Anterior cingulate cortex (tissue), 58 donors: ENCODE measurements at regions not wholly inside any gene's neighbourhood (a gene's known extent, or its start where the extent isn't known, plus 50 kb on each side); places are given as distances from the start of the nearest gene placed in this dataset.
"Not testable (repeated sequence)": the region's sequence is repeated elsewhere in the genome, so short reads cannot be mapped to it uniquely, and the experiment has no call there.

ENCODE experiments used
- DNase-seq, 58 donors: peaks; one replicate each; lab custom pipeline; 2025; lab: John Stamatoyannopoulos, UW

DNA sequence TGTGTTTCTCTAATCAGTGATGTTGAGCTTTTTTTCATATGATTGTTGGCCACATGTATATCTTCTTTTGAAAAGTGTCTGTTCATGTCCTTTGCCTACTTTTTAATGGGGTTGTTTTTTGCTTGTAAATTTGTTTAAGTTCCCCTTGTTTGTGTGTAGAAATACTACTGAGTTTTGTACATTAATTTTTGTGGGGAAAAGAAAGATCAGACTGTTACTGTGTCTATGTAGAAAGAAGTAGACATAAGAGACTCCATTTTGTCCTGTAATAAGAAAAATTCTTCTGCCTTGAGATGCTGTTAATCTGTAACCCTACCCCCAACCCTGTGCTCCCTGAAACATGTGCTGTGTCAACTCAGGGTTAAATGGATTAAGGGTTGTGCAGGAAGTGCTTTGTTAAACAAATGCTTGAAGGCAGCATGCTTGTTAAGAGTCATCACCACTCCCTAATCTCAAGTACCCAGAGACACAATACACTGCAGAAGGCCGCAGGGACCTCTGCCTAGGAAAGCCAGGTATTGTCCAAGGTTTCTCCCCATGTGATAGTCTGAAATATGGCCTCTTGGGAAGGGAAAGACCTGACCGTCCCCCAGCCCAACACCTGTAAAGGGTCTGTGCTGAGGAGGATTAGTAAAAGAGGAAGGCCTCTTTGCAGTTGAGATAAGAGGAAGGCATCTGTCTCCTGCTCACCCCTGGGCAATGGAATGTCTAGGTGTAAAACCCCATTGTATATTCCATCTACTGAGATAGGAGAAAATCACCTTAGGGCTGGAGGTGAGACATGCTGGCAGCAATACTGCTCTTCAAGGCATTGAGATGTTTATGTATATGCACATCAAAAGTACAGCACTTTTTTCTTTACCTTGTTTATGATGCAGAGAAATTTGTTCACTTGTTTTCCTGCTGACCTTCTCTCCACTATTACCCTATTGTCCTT is 196.4 kb downstream of the JRKL start:
- not testable (repeated sequence) for DNase-seq

DNA sequence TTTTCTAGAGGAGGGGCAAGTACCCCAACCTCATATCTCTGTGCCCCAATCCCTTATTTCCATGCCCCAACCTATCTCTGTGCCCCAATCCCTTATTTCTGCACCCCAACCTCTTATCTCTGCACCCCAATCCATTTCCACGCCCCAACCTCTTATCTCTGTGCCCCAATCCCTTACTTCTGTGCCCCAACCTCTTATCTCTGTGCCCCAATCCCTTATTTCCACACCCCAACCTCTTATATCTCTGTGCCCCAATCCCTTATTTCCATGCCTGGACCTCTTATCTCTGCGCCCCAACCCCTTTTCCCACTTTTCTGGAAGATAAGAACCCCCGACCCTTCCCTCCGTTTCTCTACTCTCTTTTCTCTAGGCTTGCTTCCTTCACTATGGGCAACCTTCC is 199.0 kb downstream of the JRKL start:
- not testable (repeated sequence) for DNase-seq

DNA sequence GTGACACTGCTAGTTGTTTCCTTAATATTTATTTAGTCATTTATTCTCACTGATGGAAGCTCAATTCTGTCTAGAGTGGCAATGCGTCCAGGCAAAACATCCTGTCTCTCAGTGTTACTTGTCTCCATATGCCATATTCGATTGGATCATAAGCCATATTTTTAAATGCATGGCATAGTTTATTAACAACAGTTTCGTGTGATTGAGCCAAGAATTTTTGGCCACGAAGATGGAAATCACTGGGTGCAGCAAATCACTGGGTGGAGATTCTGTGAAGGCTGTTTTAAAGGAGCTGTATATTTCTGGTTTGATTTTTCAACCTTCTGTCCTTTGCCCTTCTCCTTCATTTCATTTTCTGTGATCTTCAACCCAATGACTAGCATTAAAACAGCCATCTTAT is 205.2 kb downstream of the JRKL start:
- DNase-seq, result no peak

DNA sequence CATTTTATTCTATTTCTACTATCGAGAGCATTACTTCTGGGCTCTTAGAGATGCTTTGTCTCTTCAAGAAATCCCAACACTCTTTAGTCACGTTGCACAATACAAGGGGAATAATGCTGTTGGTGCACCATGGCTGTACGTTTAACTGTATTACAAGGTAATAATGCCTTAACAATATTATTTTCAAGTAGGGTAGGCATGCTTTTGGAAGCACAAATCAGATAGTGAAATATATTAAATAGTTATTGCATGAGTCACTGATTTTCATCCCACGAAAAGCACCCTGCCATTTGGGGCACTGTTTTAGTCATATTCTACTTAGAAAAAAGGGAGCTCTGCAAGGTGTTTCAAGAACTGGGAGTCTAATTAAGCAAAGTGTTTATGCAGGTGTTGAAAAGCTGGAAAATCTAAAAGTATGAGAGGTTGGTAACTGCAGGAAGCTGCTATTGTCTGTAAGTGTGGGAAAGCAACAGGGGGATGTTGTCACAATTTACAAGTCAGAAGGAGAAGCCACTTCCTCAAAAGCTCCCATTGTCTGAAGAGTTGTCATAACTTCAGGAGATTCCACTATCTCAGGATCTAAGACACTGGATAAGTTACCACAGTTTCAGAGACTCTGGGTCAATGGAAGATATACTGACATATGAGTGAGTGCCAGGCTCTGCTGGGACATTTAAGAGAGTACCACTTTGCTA is 218.2 kb downstream of the JRKL start:
- DNase-seq, result no peak

DNA sequence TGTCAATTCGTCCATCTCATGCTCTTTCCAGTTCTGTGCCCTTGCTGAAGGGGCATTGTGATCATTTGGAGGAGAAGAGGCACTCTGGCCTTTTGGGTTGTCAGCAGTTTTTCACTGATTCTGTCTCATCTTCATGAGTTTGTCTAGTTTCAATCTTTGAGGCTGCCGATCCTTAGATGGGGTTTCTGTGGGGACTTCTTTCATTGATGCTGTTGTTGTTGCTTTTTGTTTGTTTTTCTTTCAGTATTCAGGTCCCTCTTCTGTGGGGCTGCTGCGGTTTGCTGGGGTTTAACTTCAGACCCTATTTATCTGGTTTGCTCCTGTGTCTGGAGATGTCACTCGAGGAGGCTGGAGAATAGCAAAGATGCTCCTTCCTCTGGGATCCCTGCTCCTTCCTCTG is 224.3 kb downstream of the JRKL start:
- DNase-seq, result no peak

GRCh38 chr11:96614846-96615245 is 225.0 kb downstream of the JRKL start:
- DNase-seq, result no peak

- no peak for DNase-seq
Measured at GRCh38 chr11:96620464-96621044, 230.7 kb downstream of the JRKL start.

- DNase-seq, result no peak
Measured at GRCh38 chr11:96621161-96621560, 231.3 kb downstream of the JRKL start.

DNA sequence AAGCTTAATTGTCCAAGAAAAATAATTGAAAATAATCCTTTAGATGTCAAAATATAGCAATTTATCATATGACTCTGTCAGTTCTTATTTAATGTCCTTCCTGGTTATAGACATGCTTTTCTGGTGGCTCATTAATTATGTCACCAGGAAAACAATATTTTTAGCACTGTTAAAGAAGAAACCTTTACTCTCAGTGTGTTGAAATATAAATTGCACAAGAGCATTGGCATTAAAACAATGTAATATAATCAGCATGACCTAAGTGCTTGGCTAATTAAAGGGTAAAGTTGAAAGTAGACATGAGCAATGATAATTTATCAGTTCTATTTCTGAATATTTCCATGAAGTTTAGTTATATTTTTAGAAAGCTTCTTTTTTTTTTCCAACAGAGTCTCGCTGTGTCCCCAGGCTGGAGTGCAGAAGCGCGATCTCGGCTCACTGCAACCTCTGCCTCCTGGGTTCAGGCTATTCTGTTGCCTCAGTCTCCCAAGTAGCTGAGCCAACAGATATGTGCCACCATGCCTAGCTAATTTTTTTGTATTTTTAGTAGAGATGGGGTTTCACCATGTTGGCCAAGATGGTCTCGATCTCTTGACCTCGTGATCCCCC is 232.3 kb downstream of the JRKL start:
- DNase-seq, result no peak

DNA sequence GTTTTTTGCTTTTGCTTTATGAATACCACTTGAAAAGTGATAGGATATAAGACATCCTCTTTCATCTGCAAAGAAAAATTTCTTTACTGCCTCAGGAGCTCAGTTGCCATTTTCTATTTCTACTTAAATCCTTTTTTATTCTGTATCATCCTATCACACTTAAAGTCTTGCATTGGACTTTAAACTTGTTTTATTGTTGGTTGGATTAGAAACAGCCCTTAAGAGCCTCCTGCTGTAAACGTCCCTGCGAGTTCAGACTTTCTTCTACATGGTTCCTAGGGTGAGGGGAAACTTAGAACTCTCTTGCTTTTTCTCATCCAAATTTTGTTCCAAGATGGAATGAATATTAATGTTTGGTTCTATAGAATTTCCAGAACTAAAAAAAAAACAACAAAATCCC is 234.3 kb downstream of the JRKL start:
- no peak for DNase-seq

- DNase-seq, result no peak
Measured at GRCh38 chr11:96627376-96627775, 237.6 kb downstream of the JRKL start.

GRCh38 chr11:96635655-96636054 is 245.8 kb downstream of the JRKL start:
- DNase-seq, result no peak

- DNase-seq, result no peak
Measured at GRCh38 chr11:96641261-96641660, 251.4 kb downstream of the JRKL start.

GRCh38 chr11:96642583-96642982 is 252.8 kb downstream of the JRKL start:
- no peak for DNase-seq

- DNase-seq, result no peak
Measured at GRCh38 chr11:96643173-96643572, 253.4 kb downstream of the JRKL start.

GRCh38 chr11:96647621-96648020 is 257.8 kb downstream of the JRKL start:
- no peak for DNase-seq

DNA sequence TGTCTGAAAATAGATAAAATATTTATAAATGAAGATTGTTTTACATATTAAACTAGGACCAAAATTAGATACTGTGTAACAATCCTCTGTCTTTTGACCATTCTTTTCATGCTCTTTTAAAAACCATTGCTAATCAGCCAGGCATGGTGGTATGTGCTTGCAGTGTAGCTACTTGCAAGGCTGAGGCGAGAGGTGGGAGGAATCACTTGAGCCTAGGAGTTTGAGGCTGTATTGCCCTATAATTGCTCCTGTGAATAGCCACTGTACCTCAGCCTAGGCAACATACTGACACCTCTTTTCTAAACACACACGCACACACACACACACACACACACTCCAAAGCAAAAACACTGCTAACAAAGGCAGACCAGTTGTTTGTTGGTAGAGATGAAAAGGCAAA is 259.2 kb downstream of the JRKL start:
- no peak for DNase-seq

- DNase-seq, result no peak
Measured at GRCh38 chr11:96652516-96652915, 262.7 kb downstream of the JRKL start.

GRCh38 chr11:96655474-96655873 is 265.7 kb downstream of the JRKL start:
- no peak for DNase-seq

DNA sequence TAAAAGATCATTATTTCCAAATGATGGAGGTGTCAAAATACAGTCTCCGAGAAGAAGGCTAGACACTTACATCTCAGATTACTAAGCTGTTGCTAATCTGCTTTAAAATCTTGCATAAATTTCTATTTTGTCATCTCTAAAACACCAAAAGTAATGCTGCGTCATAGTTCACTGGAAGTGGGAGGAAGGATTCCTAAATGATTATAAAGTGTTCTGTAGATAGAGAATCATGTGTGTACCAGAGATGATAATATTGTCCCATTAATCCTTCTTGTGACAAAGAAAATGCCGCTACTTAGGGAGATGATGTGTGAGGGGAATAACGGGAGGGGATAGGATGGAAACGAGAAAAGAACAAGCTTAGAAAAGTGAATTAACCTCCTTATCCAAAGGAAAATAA is 268.6 kb downstream of the JRKL start:
- DNase-seq, result no peak

- DNase-seq, result no peak
Measured at GRCh38 chr11:96664110-96664509, 274.3 kb downstream of the JRKL start.
